GM23338 (cell line): ENCODE measurements at regions not wholly inside any gene's neighbourhood (a gene's known extent, or its start where the extent isn't known, plus 50 kb on each side); places are given as distances from the start of the nearest gene placed in this dataset.
"Not testable (repeated sequence)": the region's sequence is repeated elsewhere in the genome, so short reads cannot be mapped to it uniquely, and the experiment has no call there.

ENCODE experiments used
- ATAC-seq: fragments of 200-7000 bp; cut with Tn5 transposase; 3 replicates; pipeline ENCODE4 v1.9.1; 2020
- DNase-seq: peaks from one replicate; pipeline ENCODE4 v3.0.0-alpha.2; 2015; ENCODE audit warnings: low spot score
- H2AFZ ChIP-seq: fragments of 200-600 bp; sonication (generic); 2 replicates; pipeline ENCODE4 v1.8.0; 2016; ENCODE audit warnings: antibody characterized with exemption, mild to moderate bottlenecking, moderate library complexity
- H3F3A ChIP-seq: fragments of 200-600 bp; sonication (generic); replicated peaks from 2 replicates; pipeline ENCODE4 v1.8.0; 2017; ENCODE audit warnings: antibody characterized with exemption, mixed run types, low read depth
- H3K27ac ChIP-seq: fragments of 200-600 bp; sonication (generic); 2 replicates; pipeline ENCODE4 v1.6.1; 2016; ENCODE audit warnings: low read depth
- H3K27me3 ChIP-seq: fragments of 200-600 bp; sonication (generic); 2 replicates; pipeline ENCODE4 v1.8.0; 2016; ENCODE audit warnings: mild to moderate bottlenecking, mixed run types, moderate library complexity; ENCODE audit not compliant: insufficient read depth
- H3K36me3 ChIP-seq: fragments of 200-600 bp; sonication (generic); 2 replicates; pipeline ENCODE4 v1.8.0; 2016; ENCODE audit warnings: mild to moderate bottlenecking; ENCODE audit not compliant: insufficient read depth
- H3K4me1 ChIP-seq: fragments of 200-600 bp; sonication (generic); 2 replicates; pipeline ENCODE4 v1.8.0; 2016; ENCODE audit warnings: mild to moderate bottlenecking, moderate library complexity; ENCODE audit not compliant: insufficient read depth
- H3K4me2 ChIP-seq: fragments of 200-600 bp; sonication (generic); 2 replicates; pipeline ENCODE4 v1.7.1; 2017; ENCODE audit warnings: mixed run types
- H3K4me3 ChIP-seq: fragments of 200-600 bp; sonication (generic); 2 replicates; pipeline ENCODE4 v1.6.1; 2016; ENCODE audit warnings: mixed run types
- H3K79me2 ChIP-seq: fragments of 200-600 bp; sonication (generic); replicated peaks from 2 replicates; pipeline ENCODE4 v1.8.0; 2017; ENCODE audit warnings: mild to moderate bottlenecking; ENCODE audit not compliant: insufficient read depth
- H3K9me2 ChIP-seq: fragments of 200-600 bp; sonication (generic); 2 replicates; pipeline ENCODE4 v1.8.0; 2017; ENCODE audit not compliant: insufficient read depth
- H4K20me1 ChIP-seq: fragments of 200-600 bp; sonication (generic); replicated peaks from 2 replicates; pipeline ENCODE4 v1.8.0; 2017; ENCODE audit warnings: mild to moderate bottlenecking; ENCODE audit not compliant: insufficient read depth
- H3K27ac Mint-ChIP-seq: 2 replicates; pipeline ENCODE4 v1.8.0; 2020; ENCODE audit warnings: inconsistent platforms, mild to moderate bottlenecking, moderate library complexity, mixed read lengths
- H3K27me3 Mint-ChIP-seq: 3 replicates; pipeline ENCODE4 v1.8.0; 2022; ENCODE audit warnings: low read depth, mild to moderate bottlenecking, moderate library complexity, mixed read lengths, inconsistent platforms; ENCODE audit not compliant: insufficient read depth, poor library complexity
- H3K36me3 Mint-ChIP-seq: 3 replicates; pipeline ENCODE4 v1.8.0; 2021; ENCODE audit warnings: low read depth, mild to moderate bottlenecking, inconsistent platforms, moderate library complexity, mixed read lengths
- H3K4me1 Mint-ChIP-seq: 3 replicates; pipeline ENCODE4 v1.8.0; 2020; ENCODE audit warnings: mild to moderate bottlenecking, inconsistent platforms, mixed read lengths
- H3K4me3 Mint-ChIP-seq: 3 replicates; pipeline ENCODE4 v1.8.0; 2021; ENCODE audit warnings: moderate library complexity, mild to moderate bottlenecking, inconsistent platforms, mixed read lengths
- H3K9me3 Mint-ChIP-seq: 3 replicates; pipeline ENCODE4 v1.8.0; 2020; ENCODE audit warnings: moderate library complexity, mild to moderate bottlenecking, inconsistent platforms, mixed read lengths
- CTCF ChIP-seq, 2 experiments: fragments of 200-600 bp in 1 of 2; sonication (generic) in 1 of 2; conservative IDR thresholded peaks; 2 replicates each; pipeline versions ENCODE4 v1.5.1 to v1.6.1; 2016 to 2017; ENCODE audit warnings: antibody characterized with exemption in 2 of 2, low read depth in 2 of 2, mild to moderate bottlenecking in 2 of 2, moderate library complexity in 1 of 2
- EZH2phosphoT487 ChIP-seq: fragments of 200-600 bp; sonication (generic); IDR thresholded peaks from one replicate; pipeline ENCODE4 v1.8.1; 2018; ENCODE audit warnings: antibody characterized with exemption; ENCODE audit not compliant: unreplicated experiment
- NANOG ChIP-seq: IDR thresholded peaks from 2 replicates; pipeline ENCODE4 v1.6.1; 2016; ENCODE audit warnings: antibody characterized with exemption, borderline replicate concordance
- REST ChIP-seq: IDR thresholded peaks from one replicate; pipeline ENCODE4 v1.6.1; 2018; ENCODE audit warnings: antibody characterized with exemption; ENCODE audit not compliant: unreplicated experiment
- ZNF462 ChIP-seq: fragments of 250-450 bp; sonication (Bioruptor Pico); IDR thresholded peaks from 2 replicates; pipeline ENCODE4 v1.5.0; 2020; ENCODE audit warnings: mild to moderate bottlenecking, moderate library complexity

GRCh38 chr6:2597457-2597856 is 153.3 kb downstream of the MYLK4 start:
- H3K79me2 ChIP-seq, H3K36me3 Mint-ChIP-seq, H3K9me3 Mint-ChIP-seq, H4K20me1 ChIP-seq, H3K4me3 ChIP-seq, H3K9me2 ChIP-seq, ATAC-seq, H3K4me1 Mint-ChIP-seq, H2AFZ ChIP-seq, H3K36me3 ChIP-seq, H3K27me3 Mint-ChIP-seq, H3K27me3 ChIP-seq, H3K4me2 ChIP-seq, H3F3A ChIP-seq, H3K27ac Mint-ChIP-seq, H3K27ac ChIP-seq, DNase-seq, H3K4me3 Mint-ChIP-seq, H3K4me1 ChIP-seq: not testable (repeated sequence)

- H2AFZ ChIP-seq: peak overlapping the region; percentile 90
- ATAC-seq (peak; percentile 100), DNase-seq (peak; percentile 71)
- TF ChIP-seq CTCF (conservative IDR thresholded peaks at IDR 0.05; ENCODE audit: low read depth in 2 of 2) (peak; percentile 76 to 94), REST (no peak)
- no peaks in the 10 kb centered on the region for H3K79me2 ChIP-seq
- H3K27me3 ChIP-seq: no peaks in the 10 kb centered on the region
- H3K36me3 Mint-ChIP-seq: no peaks in the 10 kb centered on the region
- no peaks in the 10 kb centered on the region for H3K27me3 Mint-ChIP-seq
- no peak overlapping the region for H3K4me3 ChIP-seq
- H3K9me2 ChIP-seq: peaks cover 6% of the 10 kb centered on the region
- H3K4me1 Mint-ChIP-seq: no peaks in the 10 kb centered on the region
- no peak overlapping the region for H3K4me3 Mint-ChIP-seq
- no peaks in the 10 kb centered on the region for H4K20me1 ChIP-seq
- no peaks in the 10 kb centered on the region for H3F3A ChIP-seq
- H3K4me1 ChIP-seq: no peaks in the 10 kb centered on the region
- H3K36me3 ChIP-seq: no peaks in the 10 kb centered on the region
- H3K27ac Mint-ChIP-seq: no peak overlapping the region
- no peaks in the 10 kb centered on the region; the same call in 2 of the 3 replicates for H3K9me3 Mint-ChIP-seq
- no peak overlapping the region for H3K27ac ChIP-seq
- H3K4me2 ChIP-seq: no peak overlapping the region
These were observed 154.5 kb downstream of the MYLK4 start for GRCh38 chr6:2596222-2596621.

- no peak overlapping the region for H3K27ac Mint-ChIP-seq
- H3K36me3 Mint-ChIP-seq: no peaks in the 10 kb centered on the region; the same call in 2 of the 3 replicates
- Histone ChIP-seq H3K4me2 (no peak overlapping the region), H3K79me2 (no peaks in the 10 kb centered on the region), H4K20me1 (no peaks in the 10 kb centered on the region), H3K9me2 (peaks cover 3% of the 10 kb centered on the region; the same call in 1 of the 2 replicates), H3K4me1 (peaks cover 4% of the 10 kb centered on the region; the same call in 1 of the 2 replicates), H2AFZ (no peak overlapping the region), H3K36me3 (no peaks in the 10 kb centered on the region), H3K27me3 (no peaks in the 10 kb centered on the region), H3K27ac (no peak overlapping the region), H3K4me3 (no peak overlapping the region), H3F3A (no peaks in the 10 kb centered on the region)
- no peak for DNase-seq
- H3K9me3 Mint-ChIP-seq: peaks cover 2% of the 10 kb centered on the region; the same call in 2 of the 3 replicates
- no peak overlapping the region for H3K4me3 Mint-ChIP-seq
- no peak for ATAC-seq
- peaks cover 2% of the 10 kb centered on the region; the same call in 2 of the 3 replicates for H3K4me1 Mint-ChIP-seq
- no peaks in the 10 kb centered on the region for H3K27me3 Mint-ChIP-seq
- TF ChIP-seq EZH2phosphoT487 (no peak), ZNF462 (CRISPR knock-in tag) (no peak), NANOG (no peak)
These were observed 155.9 kb downstream of the MYLK4 start for GRCh38 chr6:2594868-2595267.
